ENCODE measurements at regions not wholly inside any gene's neighbourhood (a gene's known extent, or its start where the extent isn't known, plus 50 kb on each side); places are given as distances from the start of the nearest gene placed in this dataset.

DNA sequence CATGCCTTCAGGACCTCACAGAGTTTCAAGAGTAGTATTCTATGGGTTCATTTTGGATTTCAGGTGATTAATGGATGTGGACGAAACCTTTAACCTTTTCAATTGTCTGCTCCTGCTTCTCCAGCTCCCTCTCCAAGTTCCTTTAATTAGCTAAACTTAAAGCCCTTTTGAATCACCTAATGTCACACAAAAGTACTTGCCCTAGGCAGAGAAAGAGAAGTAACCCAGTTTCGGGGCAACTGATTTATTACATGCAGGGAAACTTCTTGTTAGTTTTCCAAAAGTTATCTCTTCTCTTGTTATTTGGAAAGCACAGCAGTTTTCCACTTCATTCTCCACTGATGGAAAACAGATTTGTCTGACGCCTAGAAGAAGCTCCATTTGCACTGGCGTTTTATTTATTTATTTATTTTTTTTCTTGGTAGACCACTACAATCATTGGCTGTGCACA, 407.7 kb upstream of the JARID2 start:
- Histone ChIP-seq H3K4me1 (ENCODE audit: insufficient read depth, low read length) (no peaks in the 10 kb centered on the region), H3K9me3 (ENCODE audit: control insufficient read depth in 1 of 2, low read length in 2 of 2) (no peaks in the 10 kb centered on the region), H3K27me3 (ENCODE audit: insufficient read depth, low read length) (no peaks in the 10 kb centered on the region), H3K4me3 (ENCODE audit: low read length in 2 of 2) (no peak overlapping the region), H3K36me3 (ENCODE audit: insufficient read depth, low read length) (no peaks in the 10 kb centered on the region), H3K27ac (ENCODE audit: low read depth, low read length) (no peak overlapping the region)
- no peak overlapping the region for H3K4me3 Mint-ChIP-seq
- H3K4me1 Mint-ChIP-seq = peaks cover 0 to 5% (median 1%) of the 10 kb centered on the region in 4 donors
- no peak for DNase-seq
- POLR2A ChIA-PET (ENCODE audit: partially characterized antibody) = no interaction called here
- no peaks in the 10 kb centered on the region for H3K36me3 Mint-ChIP-seq
- peaks cover 6% of the 10 kb centered on the region in 2 donors for H3K27me3 Mint-ChIP-seq
- intact Hi-C loops (cut with micrococcal nuclease) = no loop called here
- no peaks in the 10 kb centered on the region for H3K9me3 Mint-ChIP-seq
- CTCF ChIA-PET (ENCODE audit: partially characterized antibody) = no interaction called here
- H3K27ac Mint-ChIP-seq = no peak overlapping the region

DNA sequence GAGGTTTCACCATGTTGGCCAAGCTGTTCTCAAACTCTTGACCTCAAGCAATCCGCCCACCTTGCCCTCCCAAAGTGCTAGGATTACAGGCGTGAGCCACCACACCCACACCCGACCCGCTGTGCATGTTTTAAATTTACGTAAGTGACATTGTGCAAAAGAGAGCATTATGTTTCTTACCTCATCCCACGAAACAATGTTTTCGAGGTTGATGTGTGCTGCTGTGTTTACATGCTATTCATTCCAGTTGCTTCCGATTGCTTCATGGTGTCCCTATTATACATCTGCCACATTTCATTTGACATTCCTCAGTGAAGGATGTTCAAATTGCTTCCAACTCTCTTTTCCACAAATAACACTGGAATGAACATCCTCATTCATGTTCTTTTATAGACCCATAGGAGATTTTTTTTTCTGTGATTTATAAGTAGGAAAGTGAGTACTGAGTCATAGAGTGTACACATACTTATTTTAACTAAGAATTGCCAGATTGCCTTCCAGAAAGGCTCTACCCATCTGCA, 403.9 kb upstream of the JARID2 start:
- Histone ChIP-seq H3K4me3 (ENCODE audit: low read length in 2 of 2) (no peak overlapping the region), H3K27ac (ENCODE audit: low read depth, low read length) (no peak overlapping the region), H3K9me3 (ENCODE audit: control insufficient read depth in 1 of 2, low read length in 2 of 2) (no peaks in the 10 kb centered on the region), H3K27me3 (ENCODE audit: insufficient read depth, low read length) (no peaks in the 10 kb centered on the region), H3K4me1 (ENCODE audit: insufficient read depth, low read length) (no peaks in the 10 kb centered on the region), H3K36me3 (ENCODE audit: insufficient read depth, low read length) (no peaks in the 10 kb centered on the region)
- Mint-ChIP-seq H3K9me3 (peaks cover 0 to 3% (median 0%) of the 10 kb centered on the region in 8 donors), H3K4me1 (peaks cover 0 to 2% (median 1%) of the 10 kb centered on the region in 4 donors), H3K27me3 (peaks cover 6 to 8% of the 10 kb centered on the region in 2 donors), H3K4me3 (no peak overlapping the region), H3K36me3 (no peaks in the 10 kb centered on the region), H3K27ac (no peak overlapping the region)
- intact Hi-C loops (cut with micrococcal nuclease) = no loop called here
- ChIA-PET CTCF (ENCODE audit: partially characterized antibody) (no interaction called here), POLR2A (ENCODE audit: partially characterized antibody) (no interaction called here)
- DNase-seq = no peak

DNA sequence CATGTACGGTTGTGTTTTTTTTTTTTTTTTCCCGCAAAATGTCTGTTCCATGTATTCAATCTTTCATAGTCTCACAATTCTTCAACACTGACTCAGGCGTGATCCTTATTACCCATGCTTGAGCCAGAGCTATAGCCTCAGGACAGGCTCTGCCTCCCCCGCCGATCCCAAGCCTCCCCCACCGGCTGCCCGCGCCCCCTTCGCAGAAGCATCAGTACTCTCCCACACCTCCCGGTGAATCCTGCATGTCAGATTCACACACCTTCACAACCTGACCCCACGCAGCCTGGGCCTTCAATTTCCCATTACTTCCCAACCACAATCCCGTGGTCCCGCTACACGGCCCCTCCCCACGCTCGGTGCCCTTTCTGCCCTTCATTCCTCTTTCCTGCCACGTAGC, 401.5 kb upstream of the JARID2 start:
- no peak for DNase-seq
- H3K9me3 ChIP-seq (ENCODE audit: control insufficient read depth in 1 of 2, low read length in 2 of 2) = no peaks in the 10 kb centered on the region
- peaks cover 4 to 6% of the 10 kb centered on the region in 2 donors for H3K27me3 Mint-ChIP-seq
- CTCF ChIA-PET (ENCODE audit: partially characterized antibody) = no interaction called here
- H3K4me1 Mint-ChIP-seq = no peaks in the 10 kb centered on the region
- H3K4me3 ChIP-seq (ENCODE audit: low read length in 2 of 2) = no peak overlapping the region
- no peak overlapping the region for H3K4me3 Mint-ChIP-seq
- intact Hi-C loops (cut with micrococcal nuclease) = no loop called here
- POLR2A ChIA-PET (ENCODE audit: partially characterized antibody) = no interaction called here
- no peaks in the 10 kb centered on the region for H3K36me3 ChIP-seq (ENCODE audit: insufficient read depth, low read length)
- H3K9me3 Mint-ChIP-seq = peaks cover 0 to 3% (median 0%) of the 10 kb centered on the region in 8 donors
- H3K27ac ChIP-seq (ENCODE audit: low read depth, low read length) = no peak overlapping the region
- no peak overlapping the region for H3K27ac Mint-ChIP-seq
- H3K4me1 ChIP-seq (ENCODE audit: insufficient read depth, low read length) = no peaks in the 10 kb centered on the region
- H3K36me3 Mint-ChIP-seq = no peaks in the 10 kb centered on the region
- no peaks in the 10 kb centered on the region for H3K27me3 ChIP-seq (ENCODE audit: insufficient read depth, low read length)

DNA sequence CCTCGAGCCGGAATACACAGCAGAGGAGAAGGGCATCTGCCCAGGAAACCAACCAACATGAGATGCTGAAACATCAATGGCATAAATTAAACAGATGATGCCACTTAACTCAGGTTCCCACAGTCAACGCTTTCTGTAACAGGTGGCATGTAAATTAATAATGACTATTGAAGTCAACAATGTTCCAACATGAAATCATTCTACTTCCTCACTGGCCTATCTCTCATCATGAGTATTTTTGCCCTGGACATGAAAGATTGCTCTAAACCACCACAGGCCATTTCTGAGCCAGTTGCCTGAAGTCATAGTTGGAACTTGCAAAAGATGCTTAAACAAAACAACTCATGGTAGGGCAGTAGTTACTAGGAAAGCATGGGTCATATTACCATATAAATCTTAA, 397.9 kb upstream of the JARID2 start:
- intact Hi-C loops (cut with micrococcal nuclease) = no loop called here

DNA sequence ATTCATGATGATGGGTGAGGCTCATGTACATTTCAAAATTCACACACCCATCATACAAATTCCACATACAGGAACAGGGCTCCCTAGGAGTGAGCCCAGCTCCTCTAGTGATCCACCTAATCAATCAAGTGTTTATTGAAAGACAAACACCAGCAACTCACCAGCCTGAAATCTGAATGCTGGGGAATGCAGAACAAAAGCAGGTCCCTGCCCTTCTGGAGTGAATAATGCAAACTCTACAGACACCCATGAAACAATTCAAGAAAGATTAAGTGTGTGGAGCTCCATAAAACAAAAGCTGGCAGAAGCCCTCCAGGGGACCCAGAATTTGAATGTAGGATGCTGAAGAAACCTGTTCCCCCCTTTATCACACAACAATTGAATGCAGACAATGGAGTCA, 396.7 kb upstream of the JARID2 start:
- H3K27me3 ChIP-seq (ENCODE audit: insufficient read depth, low read length) = no peaks in the 10 kb centered on the region
- intact Hi-C loops (cut with micrococcal nuclease) = no loop called here
- no peaks in the 10 kb centered on the region for H3K4me1 ChIP-seq (ENCODE audit: insufficient read depth, low read length)
- H3K9me3 ChIP-seq (ENCODE audit: control insufficient read depth in 1 of 2, low read length in 2 of 2) = no peaks in the 10 kb centered on the region
- ChIA-PET POLR2A (ENCODE audit: partially characterized antibody) (no interaction called here), CTCF (ENCODE audit: partially characterized antibody) (no interaction called here)
- peaks cover 0 to 2% of the 10 kb centered on the region in 2 donors for H3K27me3 Mint-ChIP-seq
- H3K4me3 Mint-ChIP-seq = no peak overlapping the region
- no peak for DNase-seq
- H3K27ac Mint-ChIP-seq = no peak overlapping the region
- H3K4me1 Mint-ChIP-seq = no peaks in the 10 kb centered on the region
- H3K4me3 ChIP-seq (ENCODE audit: low read length in 2 of 2) = no peak overlapping the region
- H3K27ac ChIP-seq (ENCODE audit: low read depth, low read length) = no peak overlapping the region
- H3K9me3 Mint-ChIP-seq = peaks cover 0 to 3% (median 0%) of the 10 kb centered on the region in 8 donors
- no peaks in the 10 kb centered on the region for H3K36me3 ChIP-seq (ENCODE audit: insufficient read depth, low read length)
- H3K36me3 Mint-ChIP-seq = no peaks in the 10 kb centered on the region

More for the DNA sequence above, 397.9 kb upstream of the JARID2 start:
- Histone ChIP-seq H3K36me3 (ENCODE audit: insufficient read depth, low read length) (no peaks in the 10 kb centered on the region), H3K27ac (ENCODE audit: low read depth, low read length) (no peak overlapping the region), H3K27me3 (ENCODE audit: insufficient read depth, low read length) (no peaks in the 10 kb centered on the region), H3K4me3 (ENCODE audit: low read length in 2 of 2) (no peak overlapping the region), H3K9me3 (ENCODE audit: control insufficient read depth in 1 of 2, low read length in 2 of 2) (no peaks in the 10 kb centered on the region), H3K4me1 (ENCODE audit: insufficient read depth, low read length) (no peaks in the 10 kb centered on the region)
- no peaks in the 10 kb centered on the region for H3K4me1 Mint-ChIP-seq
- no peaks in the 10 kb centered on the region for H3K36me3 Mint-ChIP-seq
- peaks cover 0 to 3% of the 10 kb centered on the region in 2 donors for H3K27me3 Mint-ChIP-seq
- no peak for DNase-seq
- ChIA-PET POLR2A (ENCODE audit: partially characterized antibody) (no interaction called here), CTCF (ENCODE audit: partially characterized antibody) (no interaction called here)
- H3K9me3 Mint-ChIP-seq = peaks cover 0 to 3% (median 0%) of the 10 kb centered on the region in 8 donors
- H3K4me3 Mint-ChIP-seq = no peak overlapping the region
- no peak overlapping the region for H3K27ac Mint-ChIP-seq

DNA sequence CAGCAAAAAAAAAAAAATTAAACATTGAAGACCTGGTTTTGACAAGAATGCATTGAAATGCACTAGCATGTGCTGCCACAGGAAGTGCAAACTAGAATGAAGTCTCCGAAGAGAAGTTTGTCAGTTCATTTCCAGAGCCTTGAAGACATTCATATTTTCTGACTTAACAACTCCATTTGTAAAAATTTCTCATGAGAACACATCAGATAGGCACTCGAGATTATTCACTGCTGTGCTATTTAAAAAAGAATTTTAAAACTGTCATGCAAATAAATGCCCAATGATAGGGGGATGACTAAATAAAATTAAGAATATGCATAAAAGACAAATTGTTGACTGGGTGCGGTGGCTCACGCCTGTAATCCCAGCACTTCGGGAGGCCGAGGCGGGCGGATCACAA, 394.6 kb upstream of the JARID2 start:
- no peak for DNase-seq
- CTCF ChIA-PET (ENCODE audit: partially characterized antibody) = no interaction called here
- POLR2A ChIA-PET (ENCODE audit: partially characterized antibody) = no interaction called here

DNA sequence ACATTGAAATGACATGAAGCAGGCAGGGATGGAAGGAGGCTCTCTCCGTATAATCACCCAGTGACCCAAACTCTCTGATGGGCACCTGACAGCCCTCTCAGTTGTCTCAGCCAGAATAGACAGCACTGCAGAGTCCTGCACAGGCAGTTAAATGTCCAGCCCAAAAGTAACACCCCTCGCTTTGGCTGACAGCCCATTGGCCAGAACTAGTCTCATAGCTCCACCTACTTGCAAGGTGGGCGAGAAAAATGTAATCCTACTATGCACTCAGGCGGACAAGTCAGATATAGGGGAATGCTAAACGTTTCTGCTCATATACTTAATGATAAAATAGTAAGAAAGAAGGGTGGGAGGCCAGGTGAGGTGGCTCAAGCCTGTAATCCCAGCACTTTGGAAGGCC, 393.5 kb upstream of the JARID2 start:
- Histone ChIP-seq H3K27ac (ENCODE audit: low read depth, low read length) (no peak overlapping the region), H3K4me1 (ENCODE audit: insufficient read depth, low read length) (peaks cover 9% of the 10 kb centered on the region), H3K36me3 (ENCODE audit: insufficient read depth, low read length) (no peaks in the 10 kb centered on the region), H3K9me3 (ENCODE audit: control insufficient read depth in 1 of 2, low read length in 2 of 2) (no peaks in the 10 kb centered on the region), H3K4me3 (ENCODE audit: low read length in 2 of 2) (no peak overlapping the region), H3K27me3 (ENCODE audit: insufficient read depth, low read length) (no peaks in the 10 kb centered on the region)
- no peak for DNase-seq
- Mint-ChIP-seq H3K27ac (no peak overlapping the region), H3K9me3 (peaks cover 0 to 2% (median 0%) of the 10 kb centered on the region in 8 donors), H3K4me3 (no peak overlapping the region), H3K27me3 (no peaks in the 10 kb centered on the region), H3K4me1 (peaks cover 4 to 6% (median 6%) of the 10 kb centered on the region in 4 donors), H3K36me3 (no peaks in the 10 kb centered on the region)
- ChIA-PET CTCF (ENCODE audit: partially characterized antibody) (no interaction called here), POLR2A (ENCODE audit: partially characterized antibody) (interaction anchor here (0.6 kb wide), 1 partner anchor 849 kb away, joined by 3 read pairs; no protein-coding TSS in a partner anchor)
- intact Hi-C loops (cut with micrococcal nuclease) = no loop called here

More for the DNA sequence above, 394.6 kb upstream of the JARID2 start:
- no peak overlapping the region for H3K27ac Mint-ChIP-seq
- intact Hi-C loops (cut with micrococcal nuclease) = no loop called here
- no peaks in the 10 kb centered on the region for H3K9me3 ChIP-seq (ENCODE audit: control insufficient read depth in 1 of 2, low read length in 2 of 2)
- no peak overlapping the region for H3K4me3 ChIP-seq (ENCODE audit: low read length in 2 of 2)
- no peaks in the 10 kb centered on the region for H3K36me3 Mint-ChIP-seq
- no peaks in the 10 kb centered on the region for H3K9me3 Mint-ChIP-seq
- no peak overlapping the region for H3K4me3 Mint-ChIP-seq
- no peaks in the 10 kb centered on the region for H3K27me3 ChIP-seq (ENCODE audit: insufficient read depth, low read length)
- no peaks in the 10 kb centered on the region for H3K27me3 Mint-ChIP-seq
- H3K36me3 ChIP-seq (ENCODE audit: insufficient read depth, low read length) = no peaks in the 10 kb centered on the region
- H3K27ac ChIP-seq (ENCODE audit: low read depth, low read length) = no peak overlapping the region
- H3K4me1 Mint-ChIP-seq = no peaks in the 10 kb centered on the region
- H3K4me1 ChIP-seq (ENCODE audit: insufficient read depth, low read length) = no peaks in the 10 kb centered on the region

DNA sequence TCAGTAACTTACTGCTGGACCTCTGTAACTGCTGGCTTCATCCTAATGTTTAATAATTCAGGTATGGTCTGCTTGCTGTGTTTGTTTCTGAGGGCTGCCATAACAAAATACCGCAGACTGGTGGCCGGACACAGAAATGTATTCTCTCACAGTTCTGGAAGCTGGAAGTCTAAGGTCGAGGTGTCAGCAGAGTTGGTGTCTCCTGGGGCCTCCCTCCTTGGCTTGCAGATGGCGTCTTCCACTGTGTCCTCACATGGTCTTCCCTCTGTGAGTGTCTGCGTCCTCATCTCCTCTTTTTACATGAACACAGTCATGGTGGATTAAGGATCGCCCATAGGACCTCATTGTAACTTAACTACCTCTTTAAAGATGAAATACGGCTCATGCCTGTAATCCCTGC, 389.7 kb upstream of the JARID2 start:
- no peak overlapping the region for H3K27ac Mint-ChIP-seq
- no peaks in the 10 kb centered on the region for H3K36me3 Mint-ChIP-seq
- H3K4me1 ChIP-seq (ENCODE audit: insufficient read depth, low read length) = peaks cover 16% of the 10 kb centered on the region
- no peak overlapping the region for H3K4me3 ChIP-seq (ENCODE audit: low read length in 2 of 2)
- CTCF ChIA-PET (ENCODE audit: partially characterized antibody) = no interaction called here
- H3K27me3 Mint-ChIP-seq = no peaks in the 10 kb centered on the region
- POLR2A ChIA-PET (ENCODE audit: partially characterized antibody) = no interaction called here
- no peak for DNase-seq
- intact Hi-C loops (cut with micrococcal nuclease) = no loop called here
- no peaks in the 10 kb centered on the region for H3K36me3 ChIP-seq (ENCODE audit: insufficient read depth, low read length)
- H3K4me1 Mint-ChIP-seq = peaks cover 11 to 15% (median 15%) of the 10 kb centered on the region in 4 donors
- H3K4me3 Mint-ChIP-seq = no peak overlapping the region
- no peak overlapping the region for H3K27ac ChIP-seq (ENCODE audit: low read depth, low read length)
- no peaks in the 10 kb centered on the region for H3K27me3 ChIP-seq (ENCODE audit: insufficient read depth, low read length)
- H3K9me3 Mint-ChIP-seq = peaks cover 0 to 3% (median 0%) of the 10 kb centered on the region in 8 donors
- no peaks in the 10 kb centered on the region for H3K9me3 ChIP-seq (ENCODE audit: control insufficient read depth in 1 of 2, low read length in 2 of 2)
